ENCODE measurements at regions not wholly inside any gene's neighbourhood (a gene's known extent, or its start where the extent isn't known, plus 50 kb on each side); places are given as distances from the start of the nearest gene placed in this dataset.
"Not testable (repeated sequence)": the region's sequence is repeated elsewhere in the genome, so short reads cannot be mapped to it uniquely, and the experiment has no call there.

- DNase-seq (ENCODE audit: low spot score): no peak
Measured at GRCh38 chr1:163472651-163473248, 151.0 kb downstream of the NUF2 start.

- no peak for DNase-seq (ENCODE audit: low spot score)
Measured at GRCh38 chr1:163477276-163477830, 155.6 kb downstream of the NUF2 start.

GRCh38 chr1:163498391-163499330, 176.9 kb downstream of the NUF2 start:
- DNase-seq (ENCODE audit: low spot score): not testable (repeated sequence)

GRCh38 chr1:163504331-163504978, 182.7 kb downstream of the NUF2 start:
- no peak for DNase-seq (ENCODE audit: low spot score)

- DNase-seq (ENCODE audit: low spot score): no peak
Measured at GRCh38 chr1:163509114-163509513, 187.4 kb downstream of the NUF2 start.

GRCh38 chr1:163512349-163512989, 190.7 kb downstream of the NUF2 start:
- no peak for DNase-seq (ENCODE audit: low spot score)

- no peak for DNase-seq (ENCODE audit: low spot score)
Measured at GRCh38 chr1:163523375-163524029, 201.7 kb downstream of the NUF2 start.

- DNase-seq (ENCODE audit: low spot score): no peak
Measured at GRCh38 chr1:163528710-163529348, 207.1 kb downstream of the NUF2 start.

GRCh38 chr1:163531345-163531744, 209.6 kb downstream of the NUF2 start:
- DNase-seq (ENCODE audit: low spot score): no peak

GRCh38 chr1:163535401-163535800, 213.6 kb downstream of the NUF2 start:
- no peak for DNase-seq (ENCODE audit: low spot score)

GRCh38 chr1:163535807-163536206, 214.1 kb downstream of the NUF2 start:
- no peak for DNase-seq (ENCODE audit: low spot score)

GRCh38 chr1:163537809-163538208, 216.1 kb downstream of the NUF2 start:
- DNase-seq (ENCODE audit: low spot score): no peak

GRCh38 chr1:163538667-163539066, 216.9 kb downstream of the NUF2 start:
- no peak for DNase-seq (ENCODE audit: low spot score)

- DNase-seq (ENCODE audit: low spot score): no peak
Measured at GRCh38 chr1:163540727-163541126, 219.0 kb downstream of the NUF2 start.

- DNase-seq (ENCODE audit: low spot score): no peak
Measured at GRCh38 chr1:163544441-163544840, 222.7 kb downstream of the NUF2 start.

GRCh38 chr1:163558162-163558561, 236.4 kb downstream of the NUF2 start:
- DNase-seq (ENCODE audit: low spot score): no peak

GRCh38 chr1:163561580-163562295, 240.0 kb downstream of the NUF2 start:
- no peak for DNase-seq (ENCODE audit: low spot score)

GRCh38 chr1:163562355-163562754, 240.6 kb downstream of the NUF2 start:
- no peak for DNase-seq (ENCODE audit: low spot score)

- no peak for DNase-seq (ENCODE audit: low spot score)
Measured at GRCh38 chr1:163565166-163565565, 243.4 kb downstream of the NUF2 start.

- DNase-seq (ENCODE audit: low spot score): no peak
Measured at GRCh38 chr1:163570071-163570470, 248.3 kb downstream of the NUF2 start.

Measured in ureter (tissue), 1 donor.